Nephron (organoid): ENCODE measurements at regions not wholly inside any gene's neighbourhood (a gene's known extent, or its start where the extent isn't known, plus 50 kb on each side); places are given as distances from the start of the nearest gene placed in this dataset.
A peak's percentile ranks its signal among the peaks of the same experiment; 100 is the strongest.

Experiments used
- H3K27ac Mint-ChIP-seq, 3 experiments: 2 replicates each; pipeline ENCODE4 v1.8.0; 2020; ENCODE audit warnings: mixed read lengths in 3 of 3, mild to moderate bottlenecking in 2 of 3, moderate library complexity in 1 of 3
- H3K27me3 Mint-ChIP-seq: 2 replicates; pipeline ENCODE4 v1.8.0; 2021; ENCODE audit warnings: low read depth, mild to moderate bottlenecking, moderate library complexity, mixed read lengths
- H3K36me3 Mint-ChIP-seq: 2 replicates; pipeline ENCODE4 v1.8.0; 2020; ENCODE audit warnings: low read depth, mixed read lengths
- H3K4me1 Mint-ChIP-seq: 2 replicates; pipeline ENCODE4 v1.8.0; 2020; ENCODE audit warnings: mixed read lengths
- H3K4me3 Mint-ChIP-seq, 3 experiments: 2 replicates each; pipeline ENCODE4 v1.8.0; 2020; ENCODE audit warnings: mild to moderate bottlenecking in 3 of 3, mixed read lengths in 3 of 3, moderate library complexity in 2 of 3
- H3K9me3 Mint-ChIP-seq: 2 replicates; pipeline ENCODE4 v1.8.0; 2020; ENCODE audit warnings: mixed read lengths
- CTCF ChIP-seq, 3 experiments: fragments of 200-600 bp; sonication (generic); IDR thresholded peaks; one replicate each; pipeline ENCODE4 v1.5.0; 2021; ENCODE audit warnings: antibody characterized with exemption in 3 of 3; ENCODE audit not compliant: unreplicated experiment in 3 of 3

GRCh38 chr11:15569305-15570025 is 454.7 kb downstream of the INSC start:
- Mint-ChIP-seq H3K27me3 (peaks cover 2% of the 10 kb centered on the region), H3K36me3 (no peaks in the 10 kb centered on the region), H3K27ac (peak overlapping the region; percentile 33 to 93 (median 92)), H3K4me3 (no peak overlapping the region), H3K4me1 (peaks cover 28% of the 10 kb centered on the region), H3K9me3 (no peaks in the 10 kb centered on the region)
- TF ChIP-seq CTCF (IDR thresholded peaks at IDR 0.05; ENCODE audit: unreplicated experiment in 3 of 3): no peak

GRCh38 chr11:15575409-15575808 is 460.7 kb downstream of the INSC start:
- no peak overlapping the region for H3K4me3 Mint-ChIP-seq
- H3K9me3 Mint-ChIP-seq: no peaks in the 10 kb centered on the region
- H3K27me3 Mint-ChIP-seq: peaks cover 19% of the 10 kb centered on the region
- TF ChIP-seq CTCF (IDR thresholded peaks at IDR 0.05; ENCODE audit: unreplicated experiment in 3 of 3): no peak
- H3K27ac Mint-ChIP-seq: no peak overlapping the region
- no peaks in the 10 kb centered on the region for H3K36me3 Mint-ChIP-seq
- H3K4me1 Mint-ChIP-seq: peaks cover 10% of the 10 kb centered on the region

- Mint-ChIP-seq H3K4me3 (no peak overlapping the region), H3K27me3 (peaks cover 23% of the 10 kb centered on the region), H3K36me3 (no peaks in the 10 kb centered on the region), H3K4me1 (peaks cover 10% of the 10 kb centered on the region), H3K27ac (no peak overlapping the region), H3K9me3 (no peaks in the 10 kb centered on the region)
- no peak for TF ChIP-seq CTCF (IDR thresholded peaks at IDR 0.05; ENCODE audit: unreplicated experiment in 3 of 3)
Observed at GRCh38 chr11:15576769-15577168, 462.0 kb downstream of the INSC start.

GRCh38 chr11:15577519-15577918 is 462.8 kb downstream of the INSC start:
- no peaks in the 10 kb centered on the region for H3K9me3 Mint-ChIP-seq
- H3K27me3 Mint-ChIP-seq: peaks cover 23% of the 10 kb centered on the region
- H3K27ac Mint-ChIP-seq: no peak overlapping the region
- peaks cover 10% of the 10 kb centered on the region for H3K4me1 Mint-ChIP-seq
- H3K4me3 Mint-ChIP-seq: no peak overlapping the region
- no peak for TF ChIP-seq CTCF (IDR thresholded peaks at IDR 0.05; ENCODE audit: unreplicated experiment in 3 of 3)
- no peaks in the 10 kb centered on the region for H3K36me3 Mint-ChIP-seq

GRCh38 chr11:15579287-15580001 is 464.7 kb downstream of the INSC start:
- peaks cover 4% of the 10 kb centered on the region for H3K4me1 Mint-ChIP-seq
- H3K27ac Mint-ChIP-seq: no peak overlapping the region
- TF ChIP-seq CTCF (IDR thresholded peaks at IDR 0.05; ENCODE audit: unreplicated experiment in 3 of 3): no peak
- peaks cover 21% of the 10 kb centered on the region for H3K27me3 Mint-ChIP-seq
- no peaks in the 10 kb centered on the region for H3K9me3 Mint-ChIP-seq
- no peak overlapping the region for H3K4me3 Mint-ChIP-seq
- no peaks in the 10 kb centered on the region for H3K36me3 Mint-ChIP-seq
